HG03558 (cell line): ENCODE measurements at regions not wholly inside any gene's neighbourhood (a gene's known extent, or its start where the extent isn't known, plus 50 kb on each side); places are given as distances from the start of the nearest gene placed in this dataset.

Source experiments
- ATAC-seq: cut with Tn5 transposase; IDR thresholded peaks from one replicate; pipeline ENCODE4 v1.9.1; 2021; ENCODE audit warnings: moderate number of reproducible peaks; ENCODE audit not compliant: unreplicated experiment; ENCODE audit errors: extremely low read depth

GRCh38 chr9:28839778-28840430 lies 1266.6 kb upstream of the C9orf72 start:
- no peak for ATAC-seq

GRCh38 chr9:28841775-28842174 lies 1268.5 kb upstream of the C9orf72 start:
- ATAC-seq = no peak

- ATAC-seq = no peak
Observed at GRCh38 chr9:28847331-28847730, 1274.0 kb upstream of the C9orf72 start.

DNA sequence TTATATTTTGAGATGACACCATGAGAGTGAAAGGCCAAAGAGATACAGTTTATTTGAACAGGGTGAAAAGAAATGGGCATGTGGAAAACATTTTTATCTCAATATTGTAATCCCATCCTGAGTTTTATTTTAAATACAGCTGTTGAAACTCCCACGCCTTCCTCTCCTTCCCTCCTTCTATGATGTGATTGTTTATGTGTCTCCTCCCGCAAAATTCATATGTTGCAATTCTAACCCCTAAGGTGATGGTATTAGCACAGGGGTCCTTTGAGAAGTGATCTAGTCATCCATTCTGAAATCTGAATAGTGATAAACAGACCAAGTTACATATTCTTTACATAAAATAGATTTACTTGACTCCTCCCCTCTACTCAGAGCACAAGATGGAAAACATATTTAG lies 1275.4 kb upstream of the C9orf72 start:
- no peak for ATAC-seq

DNA sequence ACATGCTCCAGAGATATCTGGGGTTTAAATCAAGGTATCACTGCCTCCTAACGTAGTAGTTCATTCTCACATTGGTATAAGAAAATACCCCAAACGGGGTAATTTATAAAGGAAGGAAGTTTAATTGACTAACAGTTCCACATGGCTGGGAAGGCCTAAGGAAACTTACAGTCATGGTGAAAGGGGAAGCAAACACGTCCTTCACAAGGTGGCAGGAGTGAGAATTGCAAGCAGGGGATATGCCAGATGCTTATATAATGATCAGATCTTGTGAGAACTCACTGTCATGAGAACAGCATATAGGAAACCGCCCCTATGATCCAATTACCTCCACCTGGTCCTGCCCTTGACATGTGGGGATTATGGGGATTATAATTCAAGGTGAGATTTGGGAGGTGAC lies 1280.2 kb upstream of the C9orf72 start:
- no peak for ATAC-seq

GRCh38 chr9:28866951-28867350 lies 1293.7 kb upstream of the C9orf72 start:
- no peak for ATAC-seq

DNA sequence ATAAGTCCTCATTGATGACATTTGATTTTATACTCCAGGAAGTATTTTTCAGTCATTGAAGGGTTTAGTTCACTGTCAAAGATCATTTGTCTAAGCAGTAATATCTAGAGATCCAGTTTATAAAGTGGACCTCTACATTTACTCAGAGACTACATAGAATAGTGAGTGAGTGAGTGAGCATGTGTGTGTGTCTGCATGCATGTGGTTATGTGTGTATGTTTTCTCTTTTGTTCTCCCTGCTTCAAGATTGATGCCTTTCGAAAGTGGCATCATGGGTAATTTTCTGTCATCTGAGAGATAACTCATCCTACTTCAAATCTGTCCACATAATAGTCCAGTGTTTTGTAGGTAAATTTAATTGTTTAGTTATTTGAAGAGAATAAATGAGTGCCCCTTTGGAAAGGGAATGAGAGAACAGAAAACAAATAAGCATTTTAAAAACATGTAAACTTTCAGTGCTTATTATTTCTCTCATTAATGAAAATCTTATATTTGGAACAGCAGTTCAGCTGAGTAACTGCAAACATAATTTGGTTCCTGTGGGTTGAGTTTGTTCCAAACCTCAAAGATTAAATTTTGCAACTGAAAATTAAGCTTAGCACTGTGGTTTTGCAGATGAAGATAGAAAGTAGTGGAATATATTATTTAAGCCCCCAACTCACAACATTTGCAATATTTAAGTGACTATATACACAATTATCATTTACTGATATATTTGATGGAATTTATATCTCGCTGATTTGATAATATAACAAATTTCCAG lies 1295.1 kb upstream of the C9orf72 start:
- no peak for ATAC-seq

DNA sequence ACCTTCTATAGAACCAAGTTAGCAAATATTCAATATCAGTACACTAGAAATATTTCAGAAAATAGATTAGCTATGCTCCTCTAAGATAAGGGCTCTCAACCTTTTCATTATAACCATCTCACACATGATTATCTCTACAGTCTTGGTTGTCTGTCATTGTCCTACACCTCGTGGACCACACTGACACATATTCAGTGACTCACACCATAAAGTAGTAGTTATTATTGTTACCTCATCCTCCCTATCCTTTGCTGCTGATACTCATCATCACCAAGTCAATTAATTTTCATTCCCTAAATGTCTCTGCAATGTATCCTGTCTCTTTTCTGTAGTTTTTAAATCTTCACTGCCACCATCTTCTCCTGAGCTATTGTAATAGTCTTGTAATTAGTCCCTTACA lies 1309.2 kb upstream of the C9orf72 start:
- ATAC-seq = no peak

DNA sequence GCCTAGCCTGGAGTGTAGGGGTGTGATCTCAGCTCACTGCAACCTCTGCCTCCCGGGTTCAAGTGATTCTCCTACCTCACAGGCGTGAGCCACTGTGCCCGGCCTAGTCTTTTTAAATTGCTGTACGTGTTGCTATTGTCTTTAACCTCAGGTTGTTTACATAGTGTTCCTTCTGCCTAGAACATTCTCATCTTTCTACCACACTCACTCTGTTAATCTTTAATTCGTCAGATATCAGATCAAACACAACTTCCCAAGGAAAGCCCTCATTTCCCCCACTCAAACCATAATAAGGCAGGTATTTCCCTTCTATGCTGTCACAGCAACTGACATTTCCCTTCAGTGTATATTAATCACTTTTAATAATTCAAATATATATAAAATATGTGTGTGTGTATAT lies 1310.0 kb upstream of the C9orf72 start:
- ATAC-seq = no peak

- ATAC-seq = no peak
Observed at GRCh38 chr9:28887188-28887884, 1314.1 kb upstream of the C9orf72 start.

DNA sequence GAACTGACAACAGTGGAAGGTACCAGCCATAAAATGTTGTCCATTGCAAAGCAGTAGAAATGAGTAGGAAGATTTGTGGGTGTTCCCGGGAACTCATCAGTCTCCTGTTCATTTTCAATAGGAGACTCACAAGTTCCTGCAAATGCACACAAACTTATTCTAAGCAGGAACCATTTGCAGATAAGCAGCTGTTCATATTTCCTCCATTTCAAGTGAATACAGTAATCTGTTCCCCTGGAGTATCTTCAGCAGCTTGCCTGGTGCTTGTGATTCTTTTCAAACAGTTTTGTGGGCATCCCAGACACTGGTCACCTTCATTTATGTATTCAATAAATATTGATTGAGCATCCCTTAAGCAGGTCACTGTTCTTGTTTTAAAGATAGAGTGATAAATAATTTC lies 1315.5 kb upstream of the C9orf72 start:
- ATAC-seq = no peak

DNA sequence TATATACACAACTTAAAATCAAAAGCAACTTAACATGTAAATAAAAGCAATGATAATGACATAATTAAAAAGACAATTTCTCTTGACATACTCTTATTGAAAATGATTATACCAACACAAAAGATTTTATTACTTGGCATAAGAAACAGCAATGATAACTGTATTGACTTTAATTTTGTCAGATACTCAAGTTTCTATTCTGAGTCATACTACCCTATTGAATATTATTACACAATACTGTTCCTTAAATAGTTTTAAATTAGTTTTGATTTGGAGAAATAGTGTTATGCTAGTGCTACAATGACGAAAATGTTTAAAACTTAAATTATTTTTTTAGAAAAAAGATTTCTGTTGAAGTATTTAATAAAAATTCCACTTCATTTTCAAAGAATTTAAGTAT lies 1319.3 kb upstream of the C9orf72 start:
- no peak for ATAC-seq

DNA sequence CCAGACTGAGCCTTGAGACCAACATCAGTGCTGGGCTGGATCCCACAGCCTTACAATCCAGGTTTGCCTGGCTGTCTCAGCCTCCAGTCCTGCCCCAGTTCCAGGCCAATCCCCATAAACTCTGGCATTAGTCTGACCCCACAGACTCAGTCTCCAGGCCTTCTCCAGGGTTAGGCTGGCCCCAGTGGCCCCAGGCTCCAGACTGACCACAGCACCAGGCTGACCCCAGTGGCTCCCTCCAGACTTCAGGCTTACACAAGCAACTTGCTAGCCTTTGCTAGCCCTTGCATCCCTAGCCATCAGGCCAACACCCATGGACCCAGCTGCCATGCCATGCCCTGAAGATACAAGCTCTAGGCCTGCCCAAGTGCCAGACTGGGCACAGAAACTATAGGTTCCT lies 1326.0 kb upstream of the C9orf72 start:
- no peak for ATAC-seq

DNA sequence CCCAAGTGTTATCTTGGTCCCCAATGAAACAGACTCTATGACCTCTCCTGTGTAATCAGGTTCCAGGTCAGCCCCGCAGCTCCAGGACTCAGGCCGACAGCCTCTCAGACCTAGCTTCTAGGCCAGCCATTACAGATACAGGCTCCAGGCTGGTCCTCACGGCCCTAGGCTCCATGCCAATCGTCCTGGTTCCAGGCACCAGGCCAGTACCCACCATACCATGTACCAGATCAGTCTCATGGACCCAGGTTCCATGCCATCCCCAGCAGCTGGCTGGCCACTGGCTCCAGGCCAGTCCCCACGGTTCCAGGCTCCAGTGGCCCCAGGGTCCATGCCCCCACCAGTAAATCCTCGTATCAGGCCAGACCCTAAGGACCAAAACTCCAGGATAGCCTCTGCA lies 1326.6 kb upstream of the C9orf72 start:
- ATAC-seq = no peak

GRCh38 chr9:28900406-28900805 lies 1327.1 kb upstream of the C9orf72 start:
- ATAC-seq = no peak

DNA sequence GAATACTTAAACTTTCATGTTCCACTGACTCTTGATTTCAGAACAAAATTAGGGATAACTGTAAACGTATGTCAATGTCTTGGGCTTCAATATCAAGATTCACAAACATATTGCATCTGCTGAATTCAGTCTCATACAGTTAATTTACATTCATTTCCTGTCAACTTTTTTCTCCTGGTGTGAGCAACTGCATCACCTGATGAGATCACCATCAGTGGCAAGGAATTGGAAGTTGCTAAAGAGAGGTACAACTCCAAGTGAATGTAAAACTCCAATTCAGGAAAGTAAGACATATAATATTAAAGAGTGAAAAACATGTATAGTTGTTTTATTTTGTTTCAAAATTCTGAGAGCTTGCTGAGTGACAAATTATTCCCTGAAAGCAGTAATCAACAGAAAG lies 1336.2 kb upstream of the C9orf72 start:
- no peak for ATAC-seq

- no peak for ATAC-seq
Observed at GRCh38 chr9:28912621-28913020, 1339.3 kb upstream of the C9orf72 start.

GRCh38 chr9:28915202-28915930 lies 1342.1 kb upstream of the C9orf72 start:
- ATAC-seq = no peak

DNA sequence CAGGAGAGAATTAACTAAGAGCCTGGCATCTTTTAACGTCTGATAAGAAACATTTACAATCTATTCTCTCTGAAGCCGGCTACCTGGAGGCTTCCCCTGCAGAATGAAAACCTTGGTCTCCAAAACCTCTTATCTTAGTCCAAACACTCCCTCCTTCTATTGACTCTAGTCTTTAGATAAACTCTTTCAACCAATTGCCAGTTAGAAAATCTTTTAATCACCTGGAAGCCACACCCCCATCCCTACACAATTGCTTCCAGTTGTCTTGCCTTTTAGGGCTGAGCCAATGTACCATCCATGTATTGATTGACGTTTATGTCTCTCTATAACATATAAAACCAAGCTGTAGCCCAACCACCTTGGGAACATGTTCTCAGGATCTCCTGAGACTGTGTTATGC lies 1343.1 kb upstream of the C9orf72 start:
- no peak for ATAC-seq

- ATAC-seq = no peak
Observed at GRCh38 chr9:28921857-28922500, 1348.7 kb upstream of the C9orf72 start.
